HG02885 (cell line): ENCODE measurements at regions not wholly inside any gene's neighbourhood (a gene's known extent, or its start where the extent isn't known, plus 50 kb on each side); places are given as distances from the start of the nearest gene placed in this dataset.

Source experiments
- ATAC-seq: cut with Tn5 transposase; IDR thresholded peaks from one replicate; pipeline ENCODE4 v1.9.1; 2021; ENCODE audit warnings: mild to moderate bottlenecking; ENCODE audit not compliant: unreplicated experiment, poor library complexity

- ATAC-seq = no peak
Measured at GRCh38 chr2:145721681-145722080, 1201.8 kb upstream of the ZEB2 start.

GRCh38 chr2:145715601-145716000 is 1195.7 kb upstream of the ZEB2 start:
- no peak for ATAC-seq

- ATAC-seq = no peak
Measured at GRCh38 chr2:145710303-145710702, 1190.4 kb upstream of the ZEB2 start.

- ATAC-seq = no peak
Measured at GRCh38 chr2:145702305-145702704, 1182.4 kb upstream of the ZEB2 start.

GRCh38 chr2:145692971-145693478 is 1173.1 kb upstream of the ZEB2 start:
- ATAC-seq = peak; percentile 84

GRCh38 chr2:145691659-145692058 is 1171.7 kb upstream of the ZEB2 start:
- ATAC-seq = no peak

- ATAC-seq = no peak
Measured at GRCh38 chr2:145690183-145690778, 1170.4 kb upstream of the ZEB2 start.

GRCh38 chr2:145689277-145689676 is 1169.4 kb upstream of the ZEB2 start:
- ATAC-seq = no peak

- no peak for ATAC-seq
Measured at GRCh38 chr2:145688156-145688555, 1168.2 kb upstream of the ZEB2 start.

- no peak for ATAC-seq
Measured at GRCh38 chr2:145687442-145688134, 1167.7 kb upstream of the ZEB2 start.

- no peak for ATAC-seq
Measured at GRCh38 chr2:145685383-145686050, 1165.6 kb upstream of the ZEB2 start.

GRCh38 chr2:145682546-145683157 is 1162.7 kb upstream of the ZEB2 start:
- no peak for ATAC-seq

GRCh38 chr2:145680276-145680675 is 1160.4 kb upstream of the ZEB2 start:
- ATAC-seq = no peak

GRCh38 chr2:145677371-145677770 is 1157.5 kb upstream of the ZEB2 start:
- ATAC-seq = no peak

- ATAC-seq = no peak
Measured at GRCh38 chr2:145674705-145675104, 1154.8 kb upstream of the ZEB2 start.

- no peak for ATAC-seq
Measured at GRCh38 chr2:145669301-145669700, 1149.4 kb upstream of the ZEB2 start.

- ATAC-seq = no peak
Measured at GRCh38 chr2:145666552-145666951, 1146.6 kb upstream of the ZEB2 start.

GRCh38 chr2:145657265-145657664 is 1137.3 kb upstream of the ZEB2 start:
- ATAC-seq = no peak

GRCh38 chr2:145655165-145655765 is 1135.3 kb upstream of the ZEB2 start:
- ATAC-seq = no peak

GRCh38 chr2:145654746-145655145 is 1134.8 kb upstream of the ZEB2 start:
- ATAC-seq = no peak

- no peak for ATAC-seq
Measured at GRCh38 chr2:145654156-145654555, 1134.2 kb upstream of the ZEB2 start.
